Right lobe of liver (tissue), 6 donors: ENCODE measurements at regions not wholly inside any gene's neighbourhood (a gene's known extent, or its start where the extent isn't known, plus 50 kb on each side); places are given as distances from the start of the nearest gene placed in this dataset.

Experiments
- ATAC-seq, 4 donors: fragments of 200-7000 bp; cut with Tn5 transposase; one replicate each; pipeline ENCODE4 v1.9.1; 2020; ENCODE audit warnings: mild to moderate bottlenecking in 4 of 4, moderate library complexity in 4 of 4
- DNase-seq, 3 donors: peaks; one replicate each; pipeline ENCODE4 v3.0.0-alpha.2; 2020
- H3K27ac ChIP-seq, 3 donors: fragments of 200-600 bp; one replicate each; pipeline ENCODE4 v1.8.0; 2022
- H3K27me3 ChIP-seq, 2 donors: fragments of 200-600 bp; one replicate each; pipeline ENCODE4 v1.8.0; 2022
- H3K36me3 ChIP-seq, 4 donors: fragments of 200-600 bp; sonication (generic) in 1 of 4; one replicate each; pipeline versions ENCODE4 v1.5.1 to v1.8.0; 2017 to 2022; ENCODE audit warnings: control low read depth in 1 of 4
- H3K4me1 ChIP-seq, 4 donors: fragments of 200-600 bp; sonication (generic) in 1 of 4; one replicate each; pipeline versions ENCODE4 v1.5.1 to v1.8.0; 2017 to 2022; ENCODE audit warnings: control low read depth in 1 of 4
- H3K4me3 ChIP-seq, 3 donors: fragments of 200-600 bp; one replicate each; pipeline ENCODE4 v1.8.0; 2022
- H3K9me3 ChIP-seq, 4 donors: fragments of 200-600 bp; sonication (generic) in 1 of 4; one replicate each; pipeline versions ENCODE4 v1.5.1 to v1.8.0; 2017 to 2022; ENCODE audit warnings: control low read depth in 1 of 4
- POLR2A ChIP-seq: fragments of 450-650 bp; IDR thresholded peaks from one replicate; pipeline ENCODE4 v1.6.1; 2017; ENCODE audit warnings: antibody characterized with exemption, mild to moderate bottlenecking
- WGBS: methylation state at CpG from one replicate; pipeline ENCODE4 v1.1.6; 2018; ENCODE audit warnings: low coverage, low lambda C conversion rate; ENCODE audit not compliant: insufficient coverage; ENCODE audit errors: missing lambda C conversion rate; 5-methylcytosine and 5-hydroxymethylcytosine counted together
- intact Hi-C, 2 donors: fragments of 100-400 bp; cut with DNase I; formaldehyde crosslinking; loops; one replicate each; pipeline versions ENCODE4 v1.11.2 to v1.14.1; 2022
- TF ChIP-seq, protein P1 (sequence below), 4 donors: fragments of 200-600 bp in 3 of 4; fragments of 450-650 bp in 1 of 4; IDR thresholded peaks; one replicate each; pipeline versions ENCODE4 v1.5.1 to v1.8.0; 2016 to 2022; ENCODE audit warnings: antibody characterized with exemption in 4 of 4, mild to moderate bottlenecking in 2 of 4
- donor health status: DM: no; HTN: yes; CAD: no.
- donor health status: DM: no; HTN: no; CAD: no.
- donor health status: DM: no; HTN: no; CAD: no.
- donor health status: DM: no; HTN: yes; CAD: no.
- donor health status: DM: no; HTN: yes; CAD: no.

DNA sequence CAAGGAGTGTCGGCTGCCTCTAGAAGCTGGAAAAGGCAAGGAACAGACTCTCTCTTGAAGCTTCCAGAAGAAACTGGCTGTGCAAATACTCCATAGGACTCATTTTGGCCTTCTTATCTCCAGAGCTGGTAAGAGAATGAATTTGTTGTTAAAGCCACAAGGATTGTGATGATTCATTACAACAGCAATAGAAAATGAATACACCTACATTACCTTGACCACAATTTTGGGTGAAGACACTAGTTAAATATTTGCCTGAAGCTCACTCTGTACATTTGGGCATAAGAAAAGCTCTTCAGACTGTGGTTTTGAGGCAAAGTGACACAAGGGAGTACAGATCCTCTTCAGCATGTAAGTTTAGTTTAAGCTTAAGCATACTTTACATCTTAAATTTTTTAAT lies 134.5 kb upstream of the TLL1 start:
- no peak for TF ChIP-seq POLR2A
- TF ChIP-seq, protein P1, sequence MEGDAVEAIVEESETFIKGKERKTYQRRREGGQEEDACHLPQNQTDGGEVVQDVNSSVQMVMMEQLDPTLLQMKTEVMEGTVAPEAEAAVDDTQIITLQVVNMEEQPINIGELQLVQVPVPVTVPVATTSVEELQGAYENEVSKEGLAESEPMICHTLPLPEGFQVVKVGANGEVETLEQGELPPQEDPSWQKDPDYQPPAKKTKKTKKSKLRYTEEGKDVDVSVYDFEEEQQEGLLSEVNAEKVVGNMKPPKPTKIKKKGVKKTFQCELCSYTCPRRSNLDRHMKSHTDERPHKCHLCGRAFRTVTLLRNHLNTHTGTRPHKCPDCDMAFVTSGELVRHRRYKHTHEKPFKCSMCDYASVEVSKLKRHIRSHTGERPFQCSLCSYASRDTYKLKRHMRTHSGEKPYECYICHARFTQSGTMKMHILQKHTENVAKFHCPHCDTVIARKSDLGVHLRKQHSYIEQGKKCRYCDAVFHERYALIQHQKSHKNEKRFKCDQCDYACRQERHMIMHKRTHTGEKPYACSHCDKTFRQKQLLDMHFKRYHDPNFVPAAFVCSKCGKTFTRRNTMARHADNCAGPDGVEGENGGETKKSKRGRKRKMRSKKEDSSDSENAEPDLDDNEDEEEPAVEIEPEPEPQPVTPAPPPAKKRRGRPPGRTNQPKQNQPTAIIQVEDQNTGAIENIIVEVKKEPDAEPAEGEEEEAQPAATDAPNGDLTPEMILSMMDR (IDR thresholded peaks at IDR 0.05), result no peak

DNA sequence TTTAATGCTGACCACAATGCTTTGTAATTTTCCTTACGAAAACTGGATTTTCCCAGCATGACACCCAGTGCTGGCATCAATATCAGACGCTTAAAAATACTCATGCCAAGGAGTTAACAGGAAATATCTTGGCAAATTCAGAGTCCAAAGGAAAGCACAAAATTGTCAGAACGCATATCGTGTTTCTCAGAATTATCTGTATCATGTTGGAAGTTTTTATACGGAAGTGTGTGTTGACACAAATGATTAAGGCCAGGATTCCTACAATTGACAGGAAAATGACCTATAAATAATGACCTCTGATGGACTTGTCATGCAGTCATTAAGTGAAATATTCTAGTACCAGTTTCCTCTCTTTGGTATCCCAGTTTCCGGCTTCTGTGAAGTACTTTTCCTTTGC lies 132.1 kb upstream of the TLL1 start:
- Histone ChIP-seq H3K27me3 (no peaks in the 10 kb centered on the region), H3K36me3 (no peaks in the 10 kb centered on the region), H3K4me1 (no peaks in the 10 kb centered on the region), H3K9me3 (no peaks in the 10 kb centered on the region), H3K27ac (no peak overlapping the region), H3K4me3 (no peak overlapping the region)
- intact Hi-C loops, result no loop called here
- 25% methylated on average over 6 of the region's 6 CpGs for WGBS
- ATAC-seq, result peak in 1 of 4 donors; percentile 65
- TF ChIP-seq, protein P1 (IDR thresholded peaks at IDR 0.05), result no peak
- no peak for TF ChIP-seq POLR2A
- DNase-seq, result no peak

More for the DNA sequence above, 134.5 kb upstream of the TLL1 start:
- intact Hi-C loops, result no loop called here
- no peak for DNase-seq
- Histone ChIP-seq H3K9me3 (no peaks in the 10 kb centered on the region), H3K27me3 (no peaks in the 10 kb centered on the region), H3K36me3 (no peaks in the 10 kb centered on the region), H3K27ac (no peak overlapping the region), H3K4me1 (no peaks in the 10 kb centered on the region), H3K4me3 (no peak overlapping the region)
- peak in 1 of 4 donors; percentile 74 for ATAC-seq
- WGBS, result 33% methylated on average over 1 of the region's 1 CpG

DNA sequence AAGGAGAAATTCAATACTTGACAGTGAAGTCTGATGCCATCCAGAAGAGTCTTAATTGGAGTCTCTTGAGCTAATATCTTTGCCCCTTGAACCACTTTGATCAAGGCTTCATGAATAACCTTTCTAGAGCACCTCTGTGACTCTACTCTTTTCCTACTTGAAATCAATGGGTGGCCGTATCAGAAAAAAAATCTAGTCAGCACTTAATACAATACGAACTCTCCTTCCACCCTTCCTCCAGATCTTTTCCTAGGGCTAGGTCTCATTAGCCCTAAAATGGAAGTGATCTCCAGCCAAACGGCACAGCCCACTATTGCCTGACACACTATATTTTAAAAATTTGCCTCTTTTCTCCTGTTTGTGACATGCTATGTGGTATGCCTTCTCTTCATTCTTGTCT lies 129.6 kb upstream of the TLL1 start:
- intact Hi-C loops, result no loop called here
- Histone ChIP-seq H3K4me1 (no peaks in the 10 kb centered on the region), H3K9me3 (no peaks in the 10 kb centered on the region), H3K36me3 (no peaks in the 10 kb centered on the region), H3K27ac (no peak overlapping the region), H3K27me3 (no peaks in the 10 kb centered on the region), H3K4me3 (no peak overlapping the region)
- no peak for DNase-seq
- TF ChIP-seq, protein P1 (IDR thresholded peaks at IDR 0.05), result no peak
- TF ChIP-seq POLR2A, result no peak
- 82% methylated on average over 1 of the region's 3 CpGs for WGBS
- no peak for ATAC-seq

- Histone ChIP-seq H3K9me3 (no peaks in the 10 kb centered on the region), H3K27ac (no peak overlapping the region), H3K27me3 (no peaks in the 10 kb centered on the region), H3K4me1 (no peaks in the 10 kb centered on the region), H3K36me3 (no peaks in the 10 kb centered on the region), H3K4me3 (no peak overlapping the region)
- TF ChIP-seq POLR2A, result no peak
- TF ChIP-seq, protein P1 (IDR thresholded peaks at IDR 0.05), result no peak
- ATAC-seq (no peak), DNase-seq (no peak)
- intact Hi-C loops, result no loop called here
- 81% methylated on average over 1 of the region's 1 CpG for WGBS
These were observed 128.7 kb upstream of the TLL1 start for GRCh38 chr4:165744370-165744769.

GRCh38 chr4:165748321-165748720 lies 124.7 kb upstream of the TLL1 start:
- Histone ChIP-seq H3K36me3 (no peaks in the 10 kb centered on the region), H3K4me1 (no peaks in the 10 kb centered on the region), H3K27ac (no peak overlapping the region), H3K9me3 (no peaks in the 10 kb centered on the region), H3K27me3 (no peaks in the 10 kb centered on the region), H3K4me3 (no peak overlapping the region)
- DNase-seq (no peak), ATAC-seq (no peak)
- WGBS, result 50% methylated on average over 1 of the region's 1 CpG
- intact Hi-C loops, result no loop called here
- no peak for TF ChIP-seq POLR2A
- TF ChIP-seq, protein P1 (IDR thresholded peaks at IDR 0.05), result no peak
